IPS DF 4.7 (cell line): ENCODE measurements at regions not wholly inside any gene's neighbourhood (a gene's known extent, or its start where the extent isn't known, plus 50 kb on each side); places are given as distances from the start of the nearest gene placed in this dataset.

ENCODE experiments used
- DNase-seq: peaks from one replicate; pipeline ENCODE4 v3.0.0-alpha.2; 2013; ENCODE audit warnings: low spot score; ENCODE audit errors: extremely low read depth

- no peak for DNase-seq
Measured at GRCh38 chr6:90435207-90435899, 138.7 kb upstream of the BACH2 start.

- DNase-seq = no peak
Measured at GRCh38 chr6:90434094-90434493, 137.5 kb upstream of the BACH2 start.

- DNase-seq = no peak
Measured at GRCh38 chr6:90432937-90433336, 136.3 kb upstream of the BACH2 start.

GRCh38 chr6:90432041-90432775 lies 135.6 kb upstream of the BACH2 start:
- no peak for DNase-seq

GRCh38 chr6:90431576-90431975 lies 134.9 kb upstream of the BACH2 start:
- no peak for DNase-seq

- no peak for DNase-seq
Measured at GRCh38 chr6:90429713-90430112, 133.1 kb upstream of the BACH2 start.

- DNase-seq = no peak
Measured at GRCh38 chr6:90428514-90428913, 131.9 kb upstream of the BACH2 start.

- no peak for DNase-seq
Measured at GRCh38 chr6:90425161-90425641, 128.6 kb upstream of the BACH2 start.

GRCh38 chr6:90424580-90424979 lies 127.9 kb upstream of the BACH2 start:
- no peak for DNase-seq

GRCh38 chr6:90421666-90422065 lies 125.0 kb upstream of the BACH2 start:
- no peak for DNase-seq

GRCh38 chr6:90420500-90420899 lies 123.9 kb upstream of the BACH2 start:
- no peak for DNase-seq

- no peak for DNase-seq
Measured at GRCh38 chr6:90417385-90417784, 120.7 kb upstream of the BACH2 start.

GRCh38 chr6:90416322-90416721 lies 119.7 kb upstream of the BACH2 start:
- DNase-seq = no peak

- DNase-seq = no peak
Measured at GRCh38 chr6:90415178-90415577, 118.5 kb upstream of the BACH2 start.

GRCh38 chr6:90414352-90414751 lies 117.7 kb upstream of the BACH2 start:
- DNase-seq = no peak

- no peak for DNase-seq
Measured at GRCh38 chr6:90413867-90414266, 117.2 kb upstream of the BACH2 start.

- DNase-seq = no peak
Measured at GRCh38 chr6:90413396-90413795, 116.8 kb upstream of the BACH2 start.

- no peak for DNase-seq
Measured at GRCh38 chr6:90412538-90413369, 116.1 kb upstream of the BACH2 start.

- no peak for DNase-seq
Measured at GRCh38 chr6:90411292-90411781, 114.7 kb upstream of the BACH2 start.

- DNase-seq = no peak
Measured at GRCh38 chr6:90409700-90410099, 113.1 kb upstream of the BACH2 start.

- no peak for DNase-seq
Measured at GRCh38 chr6:90406957-90407356, 110.3 kb upstream of the BACH2 start.
